Islet precursor cell (in vitro differentiated cells): ENCODE measurements at regions not wholly inside any gene's neighbourhood (a gene's known extent, or its start where the extent isn't known, plus 50 kb on each side); places are given as distances from the start of the nearest gene placed in this dataset.
A peak's percentile ranks its signal among the peaks of the same experiment; 100 is the strongest.

Experiments used
- DNase-seq: peaks from one replicate; pipeline ENCODE4 v3.0.0-alpha.2; 2018

- DNase-seq: no peak
Measured at GRCh38 chr16:73233329-73233765, 185.4 kb upstream of the ZFHX3 start.

DNA sequence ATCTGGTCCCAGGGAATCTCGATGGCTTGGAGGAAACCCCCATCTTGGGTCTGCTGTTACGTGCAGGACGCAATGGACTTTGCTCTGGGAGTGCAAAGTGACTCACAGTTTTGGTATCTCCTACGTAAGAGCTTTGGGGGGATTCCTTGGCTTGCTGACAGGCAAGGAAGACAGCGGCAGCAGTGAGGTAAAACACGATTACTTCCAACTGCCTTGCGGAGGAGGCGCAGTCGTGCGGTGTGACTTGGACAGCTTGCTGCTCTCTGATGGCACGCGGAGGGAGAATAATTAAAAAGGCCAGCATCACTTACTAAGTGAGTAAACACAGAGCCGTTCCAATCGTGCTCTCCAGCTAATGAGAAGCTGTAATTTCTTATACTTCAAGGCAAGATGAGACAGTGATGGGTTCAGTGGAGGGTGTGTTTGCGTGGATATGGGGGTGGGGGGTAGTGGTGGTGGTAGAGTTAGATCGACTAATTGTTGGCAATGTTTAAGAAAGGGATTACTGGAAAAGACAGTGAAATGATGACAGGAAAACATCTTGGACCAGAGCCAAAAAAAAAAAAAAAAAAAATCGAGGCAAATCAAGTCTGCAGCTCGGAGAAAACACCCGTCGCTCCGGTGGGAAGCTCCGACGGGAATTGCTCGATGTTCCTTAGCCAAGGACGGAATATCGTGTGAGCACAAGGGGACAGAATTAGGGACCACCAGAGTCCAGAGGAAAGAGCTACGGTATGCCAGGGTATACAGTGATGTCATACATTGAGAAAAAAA, 184.8 kb upstream of the ZFHX3 start:
- peak; percentile 93 for DNase-seq

- DNase-seq: no peak
Measured at GRCh38 chr16:73231944-73232554, 184.1 kb upstream of the ZFHX3 start.

DNA sequence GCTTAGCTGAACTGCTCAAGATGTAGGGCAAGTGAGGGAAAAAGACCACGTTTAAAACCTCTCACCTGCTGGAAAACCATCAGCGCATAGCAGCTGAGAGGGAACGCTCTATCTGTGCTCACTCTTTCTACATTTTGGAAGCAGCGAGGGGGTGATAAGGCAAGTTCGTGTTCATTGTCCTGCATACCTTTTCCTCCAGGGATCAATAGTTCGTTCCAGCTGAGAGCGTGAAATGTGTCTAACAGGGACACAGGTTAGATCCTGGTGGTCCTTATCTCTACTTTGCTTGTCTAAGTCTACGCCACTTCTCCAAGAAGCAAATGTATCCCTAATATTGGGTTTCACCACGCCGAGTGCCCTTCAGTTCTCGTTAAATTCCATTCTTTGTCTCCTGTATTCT, 183.5 kb upstream of the ZFHX3 start:
- no peak for DNase-seq

- no peak for DNase-seq
Measured at GRCh38 chr16:73230651-73231050, 182.7 kb upstream of the ZFHX3 start.

DNA sequence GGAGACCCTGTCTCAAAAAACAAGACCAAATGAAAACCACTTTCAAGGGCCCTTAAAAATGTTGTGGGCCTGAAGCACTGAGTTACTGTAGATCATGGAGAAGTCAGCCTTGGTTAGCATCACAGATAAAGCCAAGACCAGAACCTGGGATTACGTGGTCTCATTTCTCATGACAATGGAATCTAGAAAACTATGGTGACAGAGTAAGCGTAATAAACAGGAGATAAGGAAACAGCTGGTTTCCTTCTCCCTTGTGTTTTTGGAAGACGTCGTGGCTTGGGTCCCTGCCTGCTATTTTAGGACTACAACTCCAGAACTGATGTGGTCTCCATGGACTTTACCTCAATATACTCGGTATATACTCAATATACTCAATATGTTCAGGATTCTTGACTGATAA, 180.7 kb upstream of the ZFHX3 start:
- DNase-seq: no peak

DNA sequence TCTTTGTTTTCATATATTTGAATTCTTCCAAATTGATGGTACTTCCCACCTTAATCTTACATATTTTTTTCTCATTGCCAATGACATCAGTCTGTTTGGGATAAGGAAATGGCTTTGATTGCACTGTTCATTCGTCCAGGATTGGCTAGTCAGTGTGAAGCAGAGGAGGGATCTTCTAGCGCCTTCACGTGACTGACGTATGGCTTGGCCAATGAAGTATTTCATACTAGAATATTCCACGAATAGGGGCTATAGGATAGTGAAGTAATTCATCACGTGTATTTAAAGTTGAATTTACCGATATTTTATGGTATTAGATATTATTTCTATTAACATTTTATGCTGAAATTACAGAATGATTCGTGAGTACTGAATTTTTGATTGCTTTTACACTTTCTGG, 178.7 kb upstream of the ZFHX3 start:
- no peak for DNase-seq

DNA sequence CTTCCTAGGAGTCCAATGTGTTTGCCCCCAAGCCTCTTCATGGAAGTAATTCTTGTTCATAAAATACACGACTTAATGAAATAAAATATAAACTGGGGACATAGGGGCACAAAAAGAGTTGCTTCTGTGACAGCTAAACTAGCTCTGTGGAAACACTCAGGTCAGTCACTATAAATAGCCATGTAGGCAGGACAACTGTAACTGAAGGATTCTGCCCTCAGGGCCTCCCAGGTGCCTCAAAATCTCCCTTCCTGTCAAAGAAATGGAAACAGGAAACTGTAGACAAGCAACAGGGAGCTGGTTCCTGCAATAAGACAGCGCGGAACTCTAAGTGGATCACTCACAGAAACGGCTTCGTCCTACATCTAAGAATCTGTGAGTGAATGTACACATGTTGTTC, 178.1 kb upstream of the ZFHX3 start:
- peak; percentile 68 for DNase-seq

GRCh38 chr16:73220836-73221235, 172.9 kb upstream of the ZFHX3 start:
- no peak for DNase-seq

DNA sequence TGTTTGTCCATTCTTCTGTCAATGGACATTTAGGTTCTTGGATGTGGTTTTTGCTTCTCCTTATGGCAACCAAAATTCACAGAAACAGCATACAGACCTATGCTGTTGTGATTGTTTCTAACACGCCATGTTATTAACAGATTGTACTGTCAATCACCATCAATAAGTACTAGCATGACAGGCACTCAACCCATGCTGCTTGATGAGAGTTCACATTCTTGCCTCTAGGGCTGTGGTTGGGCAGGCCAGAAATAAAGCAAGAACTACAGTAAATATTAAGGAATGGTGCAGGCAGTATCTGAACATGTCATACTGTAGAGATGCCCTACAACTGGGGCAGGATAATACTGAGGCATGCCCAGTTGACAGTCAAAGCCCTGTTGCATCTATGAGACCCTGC, 171.2 kb upstream of the ZFHX3 start:
- no peak for DNase-seq

DNA sequence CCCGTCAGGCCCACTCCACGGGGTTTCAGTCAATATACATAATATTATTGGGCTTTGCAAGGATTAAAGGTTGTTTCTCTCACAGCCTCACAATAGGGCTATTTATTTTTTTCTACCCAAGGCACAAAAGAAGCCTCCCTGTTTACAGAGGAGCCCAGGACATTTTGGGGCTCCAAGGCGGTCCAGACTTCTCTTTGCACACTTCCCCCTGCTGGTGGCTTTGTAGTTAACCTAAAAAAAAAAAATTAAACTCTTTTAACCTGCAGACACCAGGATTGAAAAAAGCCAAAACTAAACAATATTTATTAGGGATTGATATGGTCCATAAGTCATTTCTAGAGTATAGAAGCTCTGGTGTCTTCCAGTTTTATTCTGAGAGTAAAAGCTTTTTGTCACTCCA, 169.7 kb upstream of the ZFHX3 start:
- DNase-seq: no peak

- no peak for DNase-seq
Measured at GRCh38 chr16:73216932-73217331, 169.0 kb upstream of the ZFHX3 start.

GRCh38 chr16:73215678-73216377, 167.9 kb upstream of the ZFHX3 start:
- DNase-seq: no peak

DNA sequence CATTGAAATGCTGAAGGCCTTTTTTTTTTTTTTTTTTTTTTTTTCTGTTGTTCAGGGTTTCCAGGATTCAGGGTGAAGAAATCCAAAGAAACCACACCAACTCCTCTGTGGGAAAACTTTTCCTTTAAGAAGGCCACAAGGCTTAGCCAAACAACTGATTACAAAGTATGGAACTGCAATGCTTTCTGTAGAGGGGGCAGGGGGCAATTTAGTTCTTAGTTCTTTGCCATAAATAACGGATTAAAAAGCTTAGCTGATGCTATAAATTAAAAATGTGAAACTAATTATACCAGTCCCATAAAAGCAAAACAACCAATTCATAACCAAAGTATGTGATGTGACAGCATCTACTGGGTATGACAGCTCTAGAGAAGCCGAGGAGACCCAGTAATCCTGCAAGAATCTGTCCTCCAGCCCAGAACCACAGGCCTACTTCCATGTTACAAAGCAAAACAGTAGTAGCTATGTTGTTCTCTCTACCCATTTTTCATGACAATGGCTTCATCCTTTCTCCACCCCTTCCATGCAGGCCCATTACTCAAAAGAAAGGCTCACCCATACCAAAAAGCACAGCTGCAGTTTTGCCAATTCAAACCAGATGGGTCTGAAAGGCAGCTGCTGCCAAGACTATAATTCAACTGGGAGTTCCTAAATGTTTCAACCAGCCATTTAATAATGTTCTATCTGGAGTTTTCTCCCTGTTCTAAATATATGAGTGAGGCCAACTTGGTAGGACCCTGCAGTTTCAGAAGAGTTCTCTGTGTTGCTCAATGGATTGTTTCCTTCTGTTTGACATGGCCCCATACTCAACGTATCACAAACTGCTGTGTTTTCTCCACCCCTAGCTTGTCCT, 167.1 kb upstream of the ZFHX3 start:
- no peak for DNase-seq

DNA sequence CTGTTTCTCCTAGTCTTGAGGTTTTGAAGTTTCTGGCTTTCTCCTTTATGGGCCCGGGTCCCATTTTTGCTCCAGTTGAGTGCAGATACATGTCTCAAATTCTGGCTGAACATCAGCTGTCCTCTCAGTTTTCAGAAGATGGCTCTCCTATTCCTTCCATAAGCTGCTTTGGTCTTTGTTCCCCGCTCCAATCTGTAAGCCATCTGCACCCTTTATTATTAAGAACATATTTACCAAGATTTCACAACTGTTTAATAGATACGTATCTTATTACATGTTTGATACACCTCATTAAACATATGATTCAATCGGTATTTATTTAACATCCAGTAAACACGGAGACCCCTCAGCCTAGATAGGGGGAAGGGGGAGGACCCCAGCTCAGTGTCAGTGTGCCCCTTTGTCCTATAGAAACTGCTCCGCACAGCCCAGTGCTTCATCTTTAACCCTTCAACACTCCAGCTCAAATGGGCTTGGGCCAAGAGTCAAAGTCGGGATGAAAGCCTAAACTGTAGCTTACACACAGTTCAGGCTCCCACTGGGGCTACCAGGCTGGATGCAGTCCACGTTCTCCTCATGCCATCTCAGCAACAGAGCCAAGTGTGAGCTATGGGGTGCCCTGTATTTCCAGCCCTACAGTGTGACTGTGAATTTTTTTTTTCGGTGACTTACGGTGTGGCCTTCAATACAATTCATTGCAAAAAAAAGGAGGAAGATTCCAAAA, 166.0 kb upstream of the ZFHX3 start:
- DNase-seq: no peak

DNA sequence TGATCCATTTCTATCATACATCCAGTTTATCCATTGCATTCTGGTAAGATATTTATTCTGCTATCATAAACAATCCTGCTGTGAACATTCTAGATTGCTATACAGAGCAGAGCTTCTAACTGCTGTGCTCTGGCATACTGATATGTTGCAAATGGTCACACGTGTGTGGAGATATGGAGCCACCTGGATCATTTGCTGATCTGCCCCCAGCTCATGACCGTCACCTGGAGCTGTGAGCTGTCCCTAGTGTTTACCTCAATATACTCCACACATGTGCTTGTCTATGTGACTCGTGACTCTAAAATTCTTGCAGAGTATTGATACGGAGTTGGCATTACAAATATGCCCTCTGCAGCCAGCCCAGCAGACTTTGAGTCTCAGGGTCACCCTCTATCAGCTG, 164.5 kb upstream of the ZFHX3 start:
- no peak for DNase-seq

DNA sequence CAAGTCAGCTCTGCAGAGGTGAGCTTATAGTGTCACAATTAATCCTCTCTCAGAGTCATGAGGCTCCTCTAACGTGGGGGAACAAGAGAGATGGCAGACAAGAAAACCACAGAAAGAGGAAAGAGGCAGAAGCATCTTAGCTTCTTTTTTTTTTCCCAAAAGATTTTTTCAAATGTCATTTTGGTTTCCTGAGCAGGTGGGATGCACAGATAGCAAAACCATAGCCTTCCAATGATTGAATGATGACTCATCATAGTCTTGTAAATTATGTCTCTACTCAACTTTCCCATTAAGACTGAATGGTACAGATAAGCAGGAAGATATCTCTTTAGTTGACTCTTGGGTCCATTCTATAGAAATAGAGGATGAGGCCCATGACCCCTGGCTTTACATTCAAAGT, 162.8 kb upstream of the ZFHX3 start:
- DNase-seq: no peak

- no peak for DNase-seq
Measured at GRCh38 chr16:73210084-73210483, 162.2 kb upstream of the ZFHX3 start.

- DNase-seq: no peak
Measured at GRCh38 chr16:73209190-73209589, 161.3 kb upstream of the ZFHX3 start.

GRCh38 chr16:73206151-73206707, 158.3 kb upstream of the ZFHX3 start:
- no peak for DNase-seq

GRCh38 chr16:73205153-73205886, 157.4 kb upstream of the ZFHX3 start:
- no peak for DNase-seq
